Panc1 (cell line): ENCODE measurements at regions not wholly inside any gene's neighbourhood (a gene's known extent, or its start where the extent isn't known, plus 50 kb on each side); places are given as distances from the start of the nearest gene placed in this dataset.

Experiments used
- ATAC-seq: fragments of 200-7000 bp; cut with Tn5 transposase; 2 replicates; pipeline ENCODE4 v1.9.1; 2020; ENCODE audit warnings: mild to moderate bottlenecking, moderate library complexity
- BruUV-seq: library from RNA; stranded (reverse); fragments of 400-500 nt; replicated peaks from 2 replicates; lab custom pipeline; 2021; lab: Mats Ljungman, UMichigan
- CTCF ChIA-PET: fragments of 300-600 bp; sonication (Branson Sonifier 250); formaldehyde crosslinking; loops from one replicate; lab custom pipeline; 2022; ENCODE audit warnings: antibody characterized with exemption; lab: Charles Lee
- POLR2A ChIA-PET: fragments of 300-600 bp; sonication (Branson Sonifier 250); formaldehyde crosslinking; loops from one replicate; lab custom pipeline; 2022; ENCODE audit warnings: antibody characterized with exemption; lab: Charles Lee
- DNase-seq: peaks from one replicate; pipeline ENCODE4 v3.0.0-alpha.2; 2010; ENCODE audit warnings: low read depth, low spot score
- H3K27ac ChIP-seq: 2 replicates; pipeline ENCODE4 v1.5.1; 2011; ENCODE audit warnings: mild to moderate bottlenecking, low read length, inconsistent platforms
- H3K27me3 ChIP-seq: fragments of 200-500 bp; sonication (Bioruptor generic); 2 replicates; pipeline ENCODE4 v1.6.0; 2014; ENCODE audit warnings: low read length, inconsistent platforms; ENCODE audit not compliant: control insufficient read depth, insufficient read depth
- H3K36me3 ChIP-seq: fragments of 200-500 bp; sonication (Bioruptor generic); 2 replicates; pipeline ENCODE4 v1.5.1; 2014; ENCODE audit warnings: inconsistent platforms, mild to moderate bottlenecking, low read length, moderate library complexity; ENCODE audit not compliant: control insufficient read depth, insufficient read depth
- H3K4me1 ChIP-seq: 2 replicates; pipeline ENCODE4 v1.5.1; 2011; ENCODE audit warnings: inconsistent platforms, mild to moderate bottlenecking, low read length, moderate library complexity; ENCODE audit not compliant: control insufficient read depth, insufficient read depth
- H3K4me3 ChIP-seq, 2 experiments: 2 replicates each; pipeline ENCODE4 v1.5.1; 2011 to 2012; ENCODE audit warnings: low read depth in 2 of 2, low read length in 2 of 2, mild to moderate bottlenecking in 2 of 2, inconsistent platforms in 1 of 2, moderate library complexity in 1 of 2
- H3K9me3 ChIP-seq: fragments of 200-500 bp; sonication (Bioruptor generic); 2 replicates; pipeline ENCODE4 v1.5.1; 2014; ENCODE audit warnings: low read depth, mild to moderate bottlenecking, inconsistent platforms, low read length, moderate library complexity; ENCODE audit not compliant: control insufficient read depth, insufficient read depth
- POLR2AphosphoS5 ChIP-seq: IDR thresholded peaks from 2 replicates; pipeline ENCODE4 v1.6.1; 2012; ENCODE audit warnings: mild to moderate bottlenecking, low read depth, low read length, moderate library complexity
- SIN3A ChIP-seq: IDR thresholded peaks from 2 replicates; pipeline ENCODE4 v1.6.1; 2012; ENCODE audit warnings: low read depth, mild to moderate bottlenecking, low read length, moderate library complexity, borderline replicate concordance; ENCODE audit not compliant: insufficient read depth
- TCF7L2 ChIP-seq: IDR thresholded peaks from 2 replicates; pipeline ENCODE4 v1.6.1; 2011; ENCODE audit warnings: mild to moderate bottlenecking, low read depth, low read length, inconsistent platforms
- in situ Hi-C: cut with HindIII; loops from 2 replicates; pipeline ENCODE4 v1.10.0; 2016; ENCODE audit warnings: low sequenced_read_pairs, low pct_unique_long_range_greater_than_20kb
- intact Hi-C: fragments of 100-400 bp; cut with micrococcal nuclease; formaldehyde crosslinking; loops from one replicate; pipeline ENCODE4 v1.10.0; 2022; ENCODE audit not compliant: unreplicated experiment
- TF ChIP-seq, protein P1 (sequence below), 2 experiments: IDR thresholded peaks; 2 replicates each; pipeline ENCODE4 v1.6.1; 2011 to 2012; ENCODE audit warnings: low read depth in 2 of 2, control low read depth in 1 of 2, low read length in 1 of 2, mild to moderate bottlenecking in 1 of 2, moderate library complexity in 1 of 2; ENCODE audit not compliant: insufficient read depth in 1 of 2
- TF ChIP-seq, protein P2 (sequence below): fragments of 450-650 bp; IDR thresholded peaks from 2 replicates; pipeline ENCODE4 v1.5.1; 2017; ENCODE audit warnings: mild to moderate bottlenecking

DNA sequence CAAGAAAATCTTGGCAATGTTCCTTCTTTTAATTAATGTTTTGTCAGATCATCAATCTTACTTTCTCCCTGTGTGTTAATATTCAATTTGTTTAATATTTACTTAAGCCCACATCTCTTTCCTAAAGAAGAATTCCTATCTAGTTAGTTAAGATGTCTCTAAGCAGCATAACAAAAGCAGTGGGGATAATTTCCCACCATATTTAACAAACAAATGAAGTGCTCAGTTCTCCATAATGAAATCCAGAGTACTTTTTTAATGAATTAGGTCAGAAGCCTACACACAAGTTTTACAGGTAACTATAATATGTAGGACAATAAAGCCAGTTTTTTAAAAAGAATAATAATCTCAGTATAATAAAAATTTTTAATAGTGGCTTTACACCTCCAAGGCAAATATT is 1918.8 kb downstream of the EFNA5 start:
- Histone ChIP-seq H3K27me3 (no peaks in the 10 kb centered on the region), H3K4me3 (no peak overlapping the region), H3K9me3 (no peaks in the 10 kb centered on the region), H3K36me3 (no peaks in the 10 kb centered on the region), H3K4me1 (no peaks in the 10 kb centered on the region), H3K27ac (no peak overlapping the region)
- ATAC-seq (no peak), DNase-seq (no peak)
- ChIA-PET POLR2A (no interaction called here), CTCF (no interaction called here)
- in situ Hi-C loops (no loop called here), intact Hi-C loops (no loop called here)
- no TSS peak for BruUV-seq
- TF ChIP-seq TCF7L2 (no peak), POLR2AphosphoS5 (no peak), SIN3A (no peak)
- TF ChIP-seq, protein P1, sequence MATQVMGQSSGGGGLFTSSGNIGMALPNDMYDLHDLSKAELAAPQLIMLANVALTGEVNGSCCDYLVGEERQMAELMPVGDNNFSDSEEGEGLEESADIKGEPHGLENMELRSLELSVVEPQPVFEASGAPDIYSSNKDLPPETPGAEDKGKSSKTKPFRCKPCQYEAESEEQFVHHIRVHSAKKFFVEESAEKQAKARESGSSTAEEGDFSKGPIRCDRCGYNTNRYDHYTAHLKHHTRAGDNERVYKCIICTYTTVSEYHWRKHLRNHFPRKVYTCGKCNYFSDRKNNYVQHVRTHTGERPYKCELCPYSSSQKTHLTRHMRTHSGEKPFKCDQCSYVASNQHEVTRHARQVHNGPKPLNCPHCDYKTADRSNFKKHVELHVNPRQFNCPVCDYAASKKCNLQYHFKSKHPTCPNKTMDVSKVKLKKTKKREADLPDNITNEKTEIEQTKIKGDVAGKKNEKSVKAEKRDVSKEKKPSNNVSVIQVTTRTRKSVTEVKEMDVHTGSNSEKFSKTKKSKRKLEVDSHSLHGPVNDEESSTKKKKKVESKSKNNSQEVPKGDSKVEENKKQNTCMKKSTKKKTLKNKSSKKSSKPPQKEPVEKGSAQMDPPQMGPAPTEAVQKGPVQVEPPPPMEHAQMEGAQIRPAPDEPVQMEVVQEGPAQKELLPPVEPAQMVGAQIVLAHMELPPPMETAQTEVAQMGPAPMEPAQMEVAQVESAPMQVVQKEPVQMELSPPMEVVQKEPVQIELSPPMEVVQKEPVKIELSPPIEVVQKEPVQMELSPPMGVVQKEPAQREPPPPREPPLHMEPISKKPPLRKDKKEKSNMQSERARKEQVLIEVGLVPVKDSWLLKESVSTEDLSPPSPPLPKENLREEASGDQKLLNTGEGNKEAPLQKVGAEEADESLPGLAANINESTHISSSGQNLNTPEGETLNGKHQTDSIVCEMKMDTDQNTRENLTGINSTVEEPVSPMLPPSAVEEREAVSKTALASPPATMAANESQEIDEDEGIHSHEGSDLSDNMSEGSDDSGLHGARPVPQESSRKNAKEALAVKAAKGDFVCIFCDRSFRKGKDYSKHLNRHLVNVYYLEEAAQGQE (IDR thresholded peaks at IDR 0.05; ENCODE audit: insufficient read depth in 1 of 2, low read depth in 2 of 2, low read length in 1 of 2), result no peak
- TF ChIP-seq, protein P2, sequence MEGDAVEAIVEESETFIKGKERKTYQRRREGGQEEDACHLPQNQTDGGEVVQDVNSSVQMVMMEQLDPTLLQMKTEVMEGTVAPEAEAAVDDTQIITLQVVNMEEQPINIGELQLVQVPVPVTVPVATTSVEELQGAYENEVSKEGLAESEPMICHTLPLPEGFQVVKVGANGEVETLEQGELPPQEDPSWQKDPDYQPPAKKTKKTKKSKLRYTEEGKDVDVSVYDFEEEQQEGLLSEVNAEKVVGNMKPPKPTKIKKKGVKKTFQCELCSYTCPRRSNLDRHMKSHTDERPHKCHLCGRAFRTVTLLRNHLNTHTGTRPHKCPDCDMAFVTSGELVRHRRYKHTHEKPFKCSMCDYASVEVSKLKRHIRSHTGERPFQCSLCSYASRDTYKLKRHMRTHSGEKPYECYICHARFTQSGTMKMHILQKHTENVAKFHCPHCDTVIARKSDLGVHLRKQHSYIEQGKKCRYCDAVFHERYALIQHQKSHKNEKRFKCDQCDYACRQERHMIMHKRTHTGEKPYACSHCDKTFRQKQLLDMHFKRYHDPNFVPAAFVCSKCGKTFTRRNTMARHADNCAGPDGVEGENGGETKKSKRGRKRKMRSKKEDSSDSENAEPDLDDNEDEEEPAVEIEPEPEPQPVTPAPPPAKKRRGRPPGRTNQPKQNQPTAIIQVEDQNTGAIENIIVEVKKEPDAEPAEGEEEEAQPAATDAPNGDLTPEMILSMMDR, result no peak

DNA sequence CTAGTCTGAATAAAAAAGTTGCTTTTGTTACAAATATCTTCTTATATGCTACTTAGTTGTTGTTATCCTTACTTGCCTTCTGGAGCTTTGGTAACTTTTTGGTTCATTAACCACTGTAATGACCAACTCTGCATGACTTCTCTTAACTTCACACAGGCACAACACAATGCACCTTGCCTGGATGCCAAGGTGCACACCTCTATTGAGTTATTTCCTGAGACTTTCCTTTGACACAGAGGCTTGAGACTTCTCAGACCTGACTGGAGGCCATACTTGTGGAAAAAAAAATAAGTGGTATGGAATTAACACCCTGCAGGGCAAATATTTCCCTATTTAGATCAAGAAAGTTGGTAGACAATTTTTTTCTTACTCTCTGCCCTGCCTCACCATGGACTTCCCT is 1925.6 kb downstream of the EFNA5 start:
- Histone ChIP-seq H3K4me1 (no peaks in the 10 kb centered on the region), H3K27me3 (no peaks in the 10 kb centered on the region), H3K27ac (no peak overlapping the region), H3K9me3 (no peaks in the 10 kb centered on the region), H3K4me3 (no peak overlapping the region), H3K36me3 (no peaks in the 10 kb centered on the region)
- ChIA-PET CTCF (no interaction called here), POLR2A (no interaction called here)
- in situ Hi-C loops, result no loop called here
- no peak for ATAC-seq
- BruUV-seq, result no TSS peak
- no peak for DNase-seq
- intact Hi-C loops, result no loop called here
- TF ChIP-seq, protein P2, result no peak
- TF ChIP-seq, protein P1 (IDR thresholded peaks at IDR 0.05; ENCODE audit: insufficient read depth in 1 of 2, low read depth in 2 of 2, low read length in 1 of 2), result no peak
- TF ChIP-seq TCF7L2, result no peak
- TF ChIP-seq POLR2AphosphoS5, result no peak
- no peak for TF ChIP-seq SIN3A
